Mesendoderm (in vitro differentiated cells): ENCODE measurements at regions not wholly inside any gene's neighbourhood (a gene's known extent, or its start where the extent isn't known, plus 50 kb on each side); places are given as distances from the start of the nearest gene placed in this dataset.

Experiments used
- DNase-seq: peaks from one replicate; pipeline ENCODE4 v3.0.0; 2013
- H2AK5ac ChIP-seq: 2 replicates; pipeline ENCODE4 v1.6.1; 2013; ENCODE audit warnings: low read length, inconsistent platforms
- H2BK120ac ChIP-seq: 2 replicates; pipeline ENCODE4 v1.6.1; 2013; ENCODE audit warnings: low read depth, mild to moderate bottlenecking, low read length, moderate library complexity, mixed read lengths
- H2BK15ac ChIP-seq: replicated peaks from 2 replicates; pipeline ENCODE4 v1.6.1; 2013; ENCODE audit warnings: low read depth, mild to moderate bottlenecking, moderate library complexity
- H2BK5ac ChIP-seq: 2 replicates; pipeline ENCODE4 v1.6.1; 2013; ENCODE audit warnings: low read length, inconsistent platforms
- H3K18ac ChIP-seq: 2 replicates; pipeline ENCODE4 v1.6.1; 2013; ENCODE audit warnings: mild to moderate bottlenecking, low read length, mixed read lengths
- H3K23ac ChIP-seq: one replicate; pipeline ENCODE4 v1.6.1; 2013; ENCODE audit warnings: low read length
- H3K27ac ChIP-seq: 2 replicates; pipeline ENCODE4 v1.5.1; 2013; ENCODE audit warnings: low read depth, mild to moderate bottlenecking, inconsistent platforms, low read length, moderate library complexity
- H3K27me3 ChIP-seq: 2 replicates; pipeline ENCODE4 v1.6.1; 2013; ENCODE audit warnings: low read length, control low read depth, mild to moderate bottlenecking, inconsistent platforms; ENCODE audit not compliant: insufficient read depth, poor library complexity
- H3K36me3 ChIP-seq: 2 replicates; pipeline ENCODE4 v1.6.1; 2013; ENCODE audit warnings: low read length, inconsistent platforms; ENCODE audit not compliant: control insufficient read depth, insufficient read depth
- H3K4ac ChIP-seq: one replicate; pipeline ENCODE4 v1.6.1; 2013; ENCODE audit warnings: low read depth, mild to moderate bottlenecking, low read length, moderate library complexity
- H3K4me1 ChIP-seq: 2 replicates; pipeline ENCODE4 v1.6.1; 2013; ENCODE audit warnings: low read depth, low read length, inconsistent platforms; ENCODE audit not compliant: control insufficient read depth
- H3K4me2 ChIP-seq: 2 replicates; pipeline ENCODE4 v1.6.1; 2013; ENCODE audit warnings: low read length
- H3K4me3 ChIP-seq: 2 replicates; pipeline ENCODE4 v1.5.1; 2013; ENCODE audit warnings: mild to moderate bottlenecking, low read length
- H3K56ac ChIP-seq: one replicate; pipeline ENCODE4 v1.6.1; 2013; ENCODE audit warnings: low read length
- H3K79me1 ChIP-seq: 2 replicates; pipeline ENCODE4 v1.6.1; 2013; ENCODE audit warnings: low read length, inconsistent platforms
- H3K79me2 ChIP-seq: 2 replicates; pipeline ENCODE4 v1.6.1; 2013; ENCODE audit warnings: mild to moderate bottlenecking, low read length; ENCODE audit not compliant: control insufficient read depth, insufficient read depth
- H3K9ac ChIP-seq: 2 replicates; pipeline ENCODE4 v1.6.1; 2013; ENCODE audit warnings: low read length, inconsistent platforms
- H4K5ac ChIP-seq: one replicate; pipeline ENCODE4 v1.6.1; 2013; ENCODE audit warnings: low read length
- H4K8ac ChIP-seq: one replicate; pipeline ENCODE4 v1.6.1; 2013; ENCODE audit warnings: low read depth, mild to moderate bottlenecking, control low read depth, low read length, moderate library complexity
- WGBS: extraction: QIAGEN DNeasy Blood & Tissue Kit; methylation state at CpG from one replicate; pipeline ENCODE4 v1.1.7; 2013; ENCODE audit warnings: low lambda C conversion rate, missing lambda C conversion rate; ENCODE audit not compliant: insufficient coverage; ENCODE audit errors: extremely low coverage; 5-methylcytosine and 5-hydroxymethylcytosine counted together

GRCh38 chr7:15914611-15915010 lies 228.1 kb upstream of the MEOX2 start:
- Histone ChIP-seq H2AK5ac (no peak overlapping the region), H3K23ac (no peak overlapping the region), H3K18ac (no peak overlapping the region), H3K4me3 (no peak overlapping the region), H3K4ac (no peak overlapping the region), H2BK15ac (no peak overlapping the region), H3K36me3 (no peaks in the 10 kb centered on the region), H4K8ac (no peak overlapping the region), H3K27me3 (no peaks in the 10 kb centered on the region), H4K5ac (no peak overlapping the region), H3K79me1 (no peaks in the 10 kb centered on the region), H3K56ac (no peak overlapping the region), H2BK120ac (no peak overlapping the region), H3K79me2 (no peaks in the 10 kb centered on the region), H2BK5ac (no peak overlapping the region), H3K9ac (no peak overlapping the region), H3K4me2 (no peak overlapping the region), H3K4me1 (no peaks in the 10 kb centered on the region), H3K27ac (no peak overlapping the region)
- no CpG with 5 or more reads among the region's 2 CpGs for WGBS
- no peak for DNase-seq

- Histone ChIP-seq H3K36me3 (no peaks in the 10 kb centered on the region), H2AK5ac (no peak overlapping the region), H2BK5ac (no peak overlapping the region), H3K4me1 (no peaks in the 10 kb centered on the region), H2BK15ac (no peak overlapping the region), H3K23ac (no peak overlapping the region), H3K27me3 (no peaks in the 10 kb centered on the region), H3K56ac (no peak overlapping the region), H3K18ac (no peak overlapping the region), H4K5ac (no peak overlapping the region), H3K4me3 (no peak overlapping the region), H3K9ac (no peak overlapping the region), H2BK120ac (no peak overlapping the region), H3K4ac (no peak overlapping the region), H3K4me2 (no peak overlapping the region), H3K79me1 (no peaks in the 10 kb centered on the region), H3K79me2 (no peaks in the 10 kb centered on the region), H3K27ac (no peak overlapping the region), H4K8ac (no peak overlapping the region)
- no CpG with 5 or more reads among the region's 1 CpG for WGBS
- no peak for DNase-seq
These were observed 220.0 kb upstream of the MEOX2 start for GRCh38 chr7:15906436-15906835.

- Histone ChIP-seq H3K27ac (no peak overlapping the region), H3K56ac (no peak overlapping the region), H2BK5ac (no peak overlapping the region), H3K4me1 (no peaks in the 10 kb centered on the region), H4K5ac (no peak overlapping the region), H3K36me3 (no peaks in the 10 kb centered on the region), H3K23ac (no peak overlapping the region), H3K18ac (no peak overlapping the region), H3K27me3 (no peaks in the 10 kb centered on the region), H3K79me2 (no peaks in the 10 kb centered on the region), H2BK15ac (no peak overlapping the region), H3K79me1 (no peaks in the 10 kb centered on the region), H3K9ac (no peak overlapping the region), H4K8ac (no peak overlapping the region), H2BK120ac (no peak overlapping the region), H2AK5ac (no peak overlapping the region), H3K4ac (no peak overlapping the region), H3K4me2 (no peak overlapping the region), H3K4me3 (no peak overlapping the region)
- WGBS: no CpG with 5 or more reads among the region's 8 CpGs
- no peak for DNase-seq
These were observed 219.0 kb upstream of the MEOX2 start for GRCh38 chr7:15905251-15906040.

GRCh38 chr7:15891151-15891881 lies 204.8 kb upstream of the MEOX2 start:
- no peak for DNase-seq
- H2BK15ac ChIP-seq: no peak overlapping the region
- no peak overlapping the region for H3K27ac ChIP-seq
- no peak overlapping the region for H4K8ac ChIP-seq
- H2BK5ac ChIP-seq: no peak overlapping the region
- no peaks in the 10 kb centered on the region for H3K79me2 ChIP-seq
- no peaks in the 10 kb centered on the region for H3K79me1 ChIP-seq
- no peak overlapping the region for H2BK120ac ChIP-seq
- no peaks in the 10 kb centered on the region for H3K27me3 ChIP-seq
- H3K23ac ChIP-seq: no peak overlapping the region
- no peak overlapping the region for H2AK5ac ChIP-seq
- no peak overlapping the region for H3K4ac ChIP-seq
- no peaks in the 10 kb centered on the region for H3K36me3 ChIP-seq
- H3K9ac ChIP-seq: no peak overlapping the region
- no peak overlapping the region for H3K4me3 ChIP-seq
- no peak overlapping the region for H4K5ac ChIP-seq
- H3K4me2 ChIP-seq: no peak overlapping the region
- H3K18ac ChIP-seq: no peak overlapping the region
- H3K56ac ChIP-seq: no peak overlapping the region
- H3K4me1 ChIP-seq: no peaks in the 10 kb centered on the region

GRCh38 chr7:15889507-15889906 lies 203.0 kb upstream of the MEOX2 start:
- Histone ChIP-seq H2BK120ac (no peak overlapping the region), H2BK15ac (no peak overlapping the region), H3K4me3 (no peak overlapping the region), H2AK5ac (no peak overlapping the region), H3K56ac (no peak overlapping the region), H4K8ac (no peak overlapping the region), H2BK5ac (no peak overlapping the region), H3K4me1 (no peaks in the 10 kb centered on the region), H3K27me3 (no peaks in the 10 kb centered on the region), H3K36me3 (no peaks in the 10 kb centered on the region), H3K4me2 (no peak overlapping the region), H3K23ac (no peak overlapping the region), H3K79me1 (no peaks in the 10 kb centered on the region), H3K18ac (no peak overlapping the region), H3K4ac (no peak overlapping the region), H3K79me2 (no peaks in the 10 kb centered on the region), H4K5ac (no peak overlapping the region), H3K9ac (no peak overlapping the region), H3K27ac (no peak overlapping the region)
- DNase-seq: peak; percentile 56
- WGBS: no CpG with 5 or more reads among the region's 3 CpGs
